HG03354 (cell line): ENCODE measurements at regions not wholly inside any gene's neighbourhood (a gene's known extent, or its start where the extent isn't known, plus 50 kb on each side); places are given as distances from the start of the nearest gene placed in this dataset.
"Not testable (repeated sequence)": the region's sequence is repeated elsewhere in the genome, so short reads cannot be mapped to it uniquely, and the experiment has no call there.

Experiments used
- ATAC-seq: cut with Tn5 transposase; IDR thresholded peaks from one replicate; pipeline ENCODE4 v1.9.1; 2021; ENCODE audit warnings: mild to moderate bottlenecking; ENCODE audit not compliant: unreplicated experiment, poor library complexity, severe bottlenecking

- ATAC-seq: no peak
These were observed 357.3 kb upstream of the TECRL start for GRCh38 chr4:64766565-64766964.

GRCh38 chr4:64756016-64756415 is 346.8 kb upstream of the TECRL start:
- ATAC-seq: no peak

GRCh38 chr4:64747919-64748715 is 338.9 kb upstream of the TECRL start:
- ATAC-seq: no peak

- no peak for ATAC-seq
These were observed 329.0 kb upstream of the TECRL start for GRCh38 chr4:64738240-64738639.

- ATAC-seq: not testable (repeated sequence)
These were observed 328.5 kb upstream of the TECRL start for GRCh38 chr4:64737854-64738138.

- ATAC-seq: no peak
These were observed 328.0 kb upstream of the TECRL start for GRCh38 chr4:64737026-64737853.

GRCh38 chr4:64729561-64729960 is 320.3 kb upstream of the TECRL start:
- ATAC-seq: no peak

GRCh38 chr4:64727960-64728359 is 318.7 kb upstream of the TECRL start:
- ATAC-seq: no peak

- not testable (repeated sequence) for ATAC-seq
These were observed 318.1 kb upstream of the TECRL start for GRCh38 chr4:64727391-64727790.

GRCh38 chr4:64724689-64725088 is 315.4 kb upstream of the TECRL start:
- no peak for ATAC-seq

GRCh38 chr4:64721106-64721505 is 311.9 kb upstream of the TECRL start:
- ATAC-seq: no peak

- ATAC-seq: no peak
These were observed 308.8 kb upstream of the TECRL start for GRCh38 chr4:64718091-64718490.

- no peak for ATAC-seq
These were observed 306.5 kb upstream of the TECRL start for GRCh38 chr4:64715741-64716140.

GRCh38 chr4:64713256-64713840 is 304.1 kb upstream of the TECRL start:
- peak; percentile 77 for ATAC-seq

GRCh38 chr4:64712590-64712989 is 303.3 kb upstream of the TECRL start:
- ATAC-seq: no peak

GRCh38 chr4:64705989-64706388 is 296.7 kb upstream of the TECRL start:
- no peak for ATAC-seq

- ATAC-seq: no peak
These were observed 288.9 kb upstream of the TECRL start for GRCh38 chr4:64698171-64698570.

GRCh38 chr4:64682946-64683345 is 273.7 kb upstream of the TECRL start:
- no peak for ATAC-seq

GRCh38 chr4:64682481-64682880 is 273.2 kb upstream of the TECRL start:
- no peak for ATAC-seq

- ATAC-seq: not testable (repeated sequence)
These were observed 263.9 kb upstream of the TECRL start for GRCh38 chr4:64673121-64673520.

GRCh38 chr4:64670647-64671046 is 261.4 kb upstream of the TECRL start:
- no peak for ATAC-seq
